Naive thymus-derived CD4-positive, alpha-beta T cell (primary cell): ENCODE measurements at regions not wholly inside any gene's neighbourhood (a gene's known extent, or its start where the extent isn't known, plus 50 kb on each side); places are given as distances from the start of the nearest gene placed in this dataset.

Experiments used
- ATAC-seq: fragments of 150-1000 bp; cut with Tn5 transposase; 2 replicates; pipeline ENCODE4 v1.10.0; 2021; ENCODE audit warnings: mild to moderate bottlenecking, moderate library complexity
- CTCF ChIA-PET: fragments of 350-600 bp; sonication (Branson Sonifier 250); formaldehyde crosslinking; loops from one replicate; lab custom pipeline; 2021; ENCODE audit warnings: antibody characterized with exemption; lab: Charles Lee
- POLR2A ChIA-PET: fragments of 350-600 bp; sonication (Branson Sonifier 250); formaldehyde crosslinking; loops from one replicate; lab custom pipeline; 2021; ENCODE audit warnings: antibody characterized with exemption, inconsistent platforms; lab: Charles Lee
- DNase-seq, 9 donors: peaks; one replicate each; pipeline versions ENCODE4 v3.0.0 to v3.0.0-alpha.2; 2020 to 2022; ENCODE audit warnings: mixed read lengths in 1 of 9
- H3K27ac ChIP-seq: one replicate; pipeline ENCODE4 v1.7.0; 2013; ENCODE audit warnings: mild to moderate bottlenecking, low read depth, low read length, moderate library complexity
- H3K27me3 ChIP-seq, 2 donors: one replicate each; pipeline ENCODE4 v1.7.0; 2013; ENCODE audit warnings: low read length in 2 of 2, mild to moderate bottlenecking in 2 of 2, moderate library complexity in 2 of 2; ENCODE audit not compliant: control insufficient read depth in 2 of 2, insufficient read depth in 2 of 2
- H3K36me3 ChIP-seq, 3 experiments: 1 replicate in 2 of 3; 2 replicates in 1 of 3; pipeline ENCODE4 v1.7.0; 2013; ENCODE audit warnings: low read length in 3 of 3, mild to moderate bottlenecking in 3 of 3, moderate library complexity in 1 of 3; ENCODE audit not compliant: insufficient read depth in 3 of 3, control insufficient read depth in 2 of 3
- H3K4me1 ChIP-seq, 2 donors: one replicate each; pipeline ENCODE4 v1.7.0; 2013; ENCODE audit warnings: low read length in 2 of 2, mild to moderate bottlenecking in 2 of 2, moderate library complexity in 1 of 2; ENCODE audit not compliant: control insufficient read depth in 2 of 2, insufficient read depth in 2 of 2
- H3K4me3 ChIP-seq: 2 replicates; pipeline ENCODE4 v1.7.0; 2013; ENCODE audit warnings: mild to moderate bottlenecking, low read length
- H3K9me3 ChIP-seq, 3 experiments: 1 replicate in 2 of 3; 2 replicates in 1 of 3; pipeline ENCODE4 v1.7.0; 2013; ENCODE audit warnings: low read length in 3 of 3; ENCODE audit not compliant: control insufficient read depth in 2 of 3
- H3K27ac Mint-ChIP-seq, 9 donors: one replicate each; pipeline ENCODE4 v1.8.0; 2020 to 2022; ENCODE audit warnings: mixed read lengths in 9 of 9, mild to moderate bottlenecking in 8 of 9, moderate library complexity in 5 of 9, inconsistent platforms in 2 of 9
- H3K27me3 Mint-ChIP-seq, 5 donors: one replicate each; pipeline ENCODE4 v1.8.0; 2021 to 2022; ENCODE audit warnings: mixed read lengths in 5 of 5, mild to moderate bottlenecking in 1 of 5
- H3K36me3 Mint-ChIP-seq, 5 donors: one replicate each; pipeline ENCODE4 v1.8.0; 2020 to 2022; ENCODE audit warnings: mixed read lengths in 5 of 5, mild to moderate bottlenecking in 3 of 5, inconsistent platforms in 1 of 5
- H3K4me1 Mint-ChIP-seq, 7 donors: one replicate each; pipeline ENCODE4 v1.8.0; 2020 to 2022; ENCODE audit warnings: mixed read lengths in 7 of 7, mild to moderate bottlenecking in 3 of 7, inconsistent platforms in 1 of 7
- H3K4me3 Mint-ChIP-seq, 10 donors: one replicate each; pipeline ENCODE4 v1.8.0; 2020 to 2022; ENCODE audit warnings: mild to moderate bottlenecking in 10 of 10, mixed read lengths in 10 of 10, moderate library complexity in 6 of 10, inconsistent platforms in 2 of 10
- H3K9me3 Mint-ChIP-seq, 11 donors: one replicate each; pipeline ENCODE4 v1.8.0; 2020 to 2022; ENCODE audit warnings: mixed read lengths in 11 of 11, mild to moderate bottlenecking in 4 of 11, inconsistent platforms in 1 of 11, moderate library complexity in 1 of 11
- intact Hi-C, 2 donors: fragments of 100-400 bp; cut with micrococcal nuclease; formaldehyde crosslinking; loops; one replicate each; pipeline ENCODE4 v1.15.1; 2023

DNA sequence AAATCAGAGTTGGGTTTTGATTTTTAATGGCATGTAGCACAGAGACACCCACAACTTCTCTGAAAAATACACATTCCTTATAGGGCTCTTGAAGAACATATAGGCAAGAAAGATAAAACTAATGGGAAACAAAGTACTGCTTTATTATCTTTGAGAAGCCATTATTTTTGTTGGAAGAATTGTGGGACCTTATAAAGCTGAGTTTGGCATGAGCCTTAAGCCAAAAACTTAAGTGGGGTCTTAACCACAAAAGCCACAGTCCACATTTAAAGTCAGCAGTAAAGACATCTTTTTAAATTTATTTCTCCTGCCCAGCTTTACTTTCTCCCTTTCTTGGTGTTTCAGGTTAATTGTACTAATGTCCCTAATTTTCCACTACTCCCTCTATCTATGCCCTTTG lies 1297.3 kb downstream of the C4orf33 start:
- DNase-seq (no peak), ATAC-seq (no peak)
- no peaks in the 10 kb centered on the region for H3K36me3 Mint-ChIP-seq
- CTCF ChIA-PET: no interaction called here
- H3K4me1 Mint-ChIP-seq: no peaks in the 10 kb centered on the region
- Histone ChIP-seq H3K27me3 (no peaks in the 10 kb centered on the region), H3K4me3 (no peak overlapping the region), H3K36me3 (no peaks in the 10 kb centered on the region), H3K27ac (no peak overlapping the region), H3K4me1 (no peaks in the 10 kb centered on the region), H3K9me3 (no peaks in the 10 kb centered on the region)
- peaks cover 0 to 4% (median 0%) of the 10 kb centered on the region in 11 donors for H3K9me3 Mint-ChIP-seq
- no peaks in the 10 kb centered on the region for H3K27me3 Mint-ChIP-seq
- intact Hi-C loops: no loop called here
- POLR2A ChIA-PET: no interaction called here
- no peak overlapping the region for H3K27ac Mint-ChIP-seq
- no peak overlapping the region for H3K4me3 Mint-ChIP-seq

DNA sequence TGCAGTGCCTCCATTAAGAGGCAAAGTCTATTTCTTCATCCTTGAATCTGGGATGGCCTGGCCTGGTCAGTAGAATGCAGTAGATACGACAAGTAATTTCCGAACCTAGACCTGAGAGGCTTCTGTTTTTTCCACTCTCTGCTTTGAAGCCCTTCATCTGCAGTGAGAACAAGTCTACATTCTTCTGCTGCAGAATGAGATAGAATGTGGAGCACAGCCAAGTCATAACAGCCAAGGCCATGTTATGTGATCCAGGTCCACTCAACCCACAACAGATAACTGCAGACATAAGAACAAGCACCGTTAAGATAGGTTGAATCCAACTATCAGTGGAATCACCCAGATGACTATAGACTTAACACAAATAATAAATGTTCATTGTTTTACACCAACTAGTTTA lies 1297.7 kb downstream of the C4orf33 start:
- Histone ChIP-seq H3K4me1 (no peaks in the 10 kb centered on the region), H3K4me3 (no peak overlapping the region), H3K9me3 (no peaks in the 10 kb centered on the region), H3K27ac (no peak overlapping the region), H3K36me3 (no peaks in the 10 kb centered on the region), H3K27me3 (no peaks in the 10 kb centered on the region)
- ChIA-PET POLR2A (no interaction called here), CTCF (no interaction called here)
- peaks cover 0 to 4% (median 0%) of the 10 kb centered on the region in 11 donors for H3K9me3 Mint-ChIP-seq
- no peaks in the 10 kb centered on the region for H3K36me3 Mint-ChIP-seq
- no peak overlapping the region for H3K27ac Mint-ChIP-seq
- intact Hi-C loops: no loop called here
- DNase-seq (no peak), ATAC-seq (no peak)
- H3K4me1 Mint-ChIP-seq: no peaks in the 10 kb centered on the region
- H3K27me3 Mint-ChIP-seq: no peaks in the 10 kb centered on the region
- H3K4me3 Mint-ChIP-seq: no peak overlapping the region

DNA sequence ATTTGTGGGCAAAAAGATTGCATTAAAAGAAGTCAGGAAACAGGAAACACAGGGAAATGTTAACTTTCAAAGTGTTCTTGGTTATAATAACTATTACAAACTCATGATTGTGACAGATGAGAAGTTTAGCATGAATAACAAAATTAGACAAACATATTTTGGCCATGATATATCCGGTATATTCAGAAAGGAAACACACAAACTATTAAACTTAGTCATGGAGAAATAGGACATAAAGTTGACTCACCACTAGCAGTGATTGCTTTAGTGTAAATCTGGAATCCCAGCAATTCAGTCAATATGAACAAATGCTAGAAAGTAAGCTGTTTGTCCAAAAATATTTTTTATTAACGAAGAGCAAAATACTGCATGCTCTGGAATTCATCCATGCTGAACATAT lies 1299.9 kb downstream of the C4orf33 start:
- no peak overlapping the region for H3K4me3 ChIP-seq
- intact Hi-C loops: no loop called here
- no peak overlapping the region for H3K4me3 Mint-ChIP-seq
- H3K27me3 Mint-ChIP-seq: no peaks in the 10 kb centered on the region
- DNase-seq: no peak
- H3K27me3 ChIP-seq: no peaks in the 10 kb centered on the region
- H3K9me3 Mint-ChIP-seq: peaks cover 0 to 14% (median 0%) of the 10 kb centered on the region in 11 donors
- no peak for ATAC-seq
- H3K36me3 ChIP-seq: no peaks in the 10 kb centered on the region
- POLR2A ChIA-PET: no interaction called here
- H3K36me3 Mint-ChIP-seq: no peaks in the 10 kb centered on the region
- no peak overlapping the region for H3K27ac Mint-ChIP-seq
- no peaks in the 10 kb centered on the region for H3K4me1 Mint-ChIP-seq
- no peaks in the 10 kb centered on the region for H3K9me3 ChIP-seq
- no peaks in the 10 kb centered on the region for H3K4me1 ChIP-seq
- CTCF ChIA-PET: no interaction called here
- H3K27ac ChIP-seq: no peak overlapping the region

DNA sequence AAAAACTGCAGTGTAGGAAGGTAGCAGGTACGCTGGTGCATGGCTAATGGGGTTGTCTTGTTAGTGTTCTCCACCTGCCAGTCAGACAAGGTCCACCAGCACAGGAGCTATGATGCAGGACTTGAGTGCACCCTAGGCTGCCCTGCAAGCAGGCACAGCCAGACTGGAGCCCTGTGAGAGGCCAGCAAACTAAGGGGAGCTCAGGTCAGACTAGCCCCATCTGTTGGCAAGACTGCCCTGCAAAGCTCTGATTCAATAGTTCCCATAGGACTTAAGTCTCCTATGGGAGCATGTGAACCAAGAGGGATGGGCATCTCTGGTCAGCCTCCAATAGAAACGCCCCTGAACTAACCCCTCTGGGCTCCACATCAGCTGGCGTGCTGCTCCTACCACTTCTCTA lies 1307.3 kb downstream of the C4orf33 start:
- Histone ChIP-seq H3K27me3 (no peaks in the 10 kb centered on the region), H3K36me3 (no peaks in the 10 kb centered on the region), H3K9me3 (no peaks in the 10 kb centered on the region), H3K27ac (no peak overlapping the region), H3K4me1 (no peaks in the 10 kb centered on the region), H3K4me3 (no peak overlapping the region)
- no peak for DNase-seq
- intact Hi-C loops: no loop called here
- POLR2A ChIA-PET: no interaction called here
- Mint-ChIP-seq H3K27ac (no peak overlapping the region), H3K4me3 (no peak overlapping the region), H3K36me3 (no peaks in the 10 kb centered on the region), H3K4me1 (peaks cover 0 to 2% (median 0%) of the 10 kb centered on the region in 7 donors), H3K9me3 (peaks cover 0 to 20% (median 5%) of the 10 kb centered on the region in 11 donors), H3K27me3 (no peaks in the 10 kb centered on the region)
- no peak for ATAC-seq
- CTCF ChIA-PET: no interaction called here

DNA sequence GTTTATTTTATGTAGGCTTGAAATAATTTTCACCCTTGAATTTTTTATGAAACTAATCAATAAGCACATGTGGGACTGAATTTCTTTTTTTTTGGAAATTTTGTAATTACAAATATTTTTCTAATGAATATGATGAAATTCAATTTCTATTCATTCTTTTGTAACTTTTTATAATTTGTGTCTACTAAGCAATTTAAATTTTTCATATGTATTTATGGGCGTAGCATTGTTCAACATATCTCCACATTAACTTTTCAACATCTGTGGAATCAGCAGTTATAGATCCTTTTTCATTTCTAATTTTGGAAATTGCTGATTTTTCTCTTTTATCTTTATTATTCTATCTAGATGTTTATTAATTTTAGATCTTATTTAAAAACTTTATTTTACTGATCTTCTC lies 1320.3 kb downstream of the C4orf33 start:
- Histone ChIP-seq H3K9me3 (no peaks in the 10 kb centered on the region), H3K4me1 (no peaks in the 10 kb centered on the region), H3K36me3 (no peaks in the 10 kb centered on the region), H3K27me3 (no peaks in the 10 kb centered on the region), H3K27ac (no peak overlapping the region), H3K4me3 (no peak overlapping the region)
- DNase-seq (no peak), ATAC-seq (no peak)
- Mint-ChIP-seq H3K4me1 (no peaks in the 10 kb centered on the region), H3K36me3 (peaks cover 0 to 4% (median 0%) of the 10 kb centered on the region in 5 donors), H3K27ac (no peak overlapping the region), H3K27me3 (no peaks in the 10 kb centered on the region), H3K4me3 (no peak overlapping the region), H3K9me3 (peaks cover 0 to 14% (median 3%) of the 10 kb centered on the region in 11 donors)
- ChIA-PET CTCF (no interaction called here), POLR2A (no interaction called here)
- intact Hi-C loops: no loop called here

DNA sequence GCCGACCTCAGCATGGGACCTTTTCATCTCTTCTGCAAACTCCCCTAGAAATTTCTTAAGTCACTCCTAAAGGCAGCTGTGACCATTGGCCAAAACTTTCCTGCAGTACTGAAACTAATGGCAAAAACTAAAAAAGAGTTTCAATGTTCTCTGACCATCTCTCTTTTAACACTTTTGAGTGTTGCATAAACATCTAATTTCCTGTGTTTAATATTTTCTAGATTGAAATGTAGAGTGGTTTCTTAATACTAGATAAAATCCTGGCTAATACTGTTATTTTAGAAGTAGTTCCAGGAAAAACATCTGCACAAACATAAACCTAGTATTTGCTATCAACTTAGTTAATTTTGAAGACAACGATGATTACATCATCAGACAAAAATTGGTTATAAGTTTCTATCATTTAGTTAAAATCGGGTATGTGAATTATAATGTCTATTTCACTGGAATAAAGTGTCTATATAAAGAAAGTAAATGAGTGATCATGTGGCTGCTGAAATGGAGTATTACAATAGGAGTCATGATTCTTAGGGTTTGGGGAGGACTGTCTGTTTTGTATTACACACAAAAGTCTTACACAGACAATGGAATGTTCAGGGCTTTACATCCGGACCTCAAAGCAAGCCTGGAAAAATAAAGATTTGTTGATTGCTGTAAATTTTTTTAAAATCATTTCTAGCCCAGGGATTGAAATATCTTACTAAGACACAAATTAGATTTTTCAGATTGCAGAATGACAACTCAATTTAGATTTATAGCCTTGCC lies 1323.4 kb downstream of the C4orf33 start:
- no peak overlapping the region for H3K4me3 Mint-ChIP-seq
- Histone ChIP-seq H3K9me3 (no peaks in the 10 kb centered on the region), H3K36me3 (no peaks in the 10 kb centered on the region), H3K27ac (no peak overlapping the region), H3K27me3 (no peaks in the 10 kb centered on the region), H3K4me1 (no peaks in the 10 kb centered on the region), H3K4me3 (no peak overlapping the region)
- ATAC-seq (no peak), DNase-seq (no peak)
- ChIA-PET CTCF (no interaction called here), POLR2A (no interaction called here)
- peaks cover 0 to 4% (median 0%) of the 10 kb centered on the region in 5 donors for H3K36me3 Mint-ChIP-seq
- H3K9me3 Mint-ChIP-seq: peaks cover 0 to 11% (median 4%) of the 10 kb centered on the region in 11 donors
- intact Hi-C loops: no loop called here
- no peaks in the 10 kb centered on the region for H3K4me1 Mint-ChIP-seq
- H3K27me3 Mint-ChIP-seq: no peaks in the 10 kb centered on the region
- no peak overlapping the region for H3K27ac Mint-ChIP-seq

DNA sequence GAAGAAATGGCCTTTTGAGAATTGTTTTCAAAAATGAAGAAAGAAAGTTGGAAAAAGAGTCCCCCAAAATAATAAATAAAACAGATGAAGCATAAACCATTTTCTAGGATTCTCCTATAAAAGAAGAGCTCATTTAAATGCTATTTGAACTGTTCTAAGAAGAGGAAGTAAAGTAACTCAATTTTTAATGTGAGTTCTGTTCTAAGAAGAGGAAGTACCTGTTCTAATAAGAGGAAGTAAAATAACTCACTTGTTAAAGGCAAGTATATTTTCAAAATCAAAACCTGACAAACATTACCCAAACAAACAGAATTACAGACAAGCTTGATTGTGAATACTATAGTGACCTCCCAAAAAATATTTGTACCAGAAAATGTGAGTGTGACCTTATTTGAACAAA lies 1326.3 kb downstream of the C4orf33 start:
- ATAC-seq (no peak), DNase-seq (no peak)
- Histone ChIP-seq H3K27me3 (no peaks in the 10 kb centered on the region), H3K36me3 (no peaks in the 10 kb centered on the region), H3K4me3 (no peak overlapping the region), H3K9me3 (no peaks in the 10 kb centered on the region), H3K4me1 (no peaks in the 10 kb centered on the region), H3K27ac (no peak overlapping the region)
- H3K36me3 Mint-ChIP-seq: peaks cover 0 to 4% (median 0%) of the 10 kb centered on the region in 5 donors
- intact Hi-C loops: no loop called here
- ChIA-PET CTCF (no interaction called here), POLR2A (no interaction called here)
- H3K4me1 Mint-ChIP-seq: no peaks in the 10 kb centered on the region
- no peak overlapping the region for H3K4me3 Mint-ChIP-seq
- no peaks in the 10 kb centered on the region for H3K27me3 Mint-ChIP-seq
- H3K27ac Mint-ChIP-seq: no peak overlapping the region
- H3K9me3 Mint-ChIP-seq: peaks cover 0 to 12% (median 6%) of the 10 kb centered on the region in 11 donors
